Esophagus squamous epithelium (tissue), 5 donors: ENCODE measurements at regions not wholly inside any gene's neighbourhood (a gene's known extent, or its start where the extent isn't known, plus 50 kb on each side); places are given as distances from the start of the nearest gene placed in this dataset.

Experiments
- DNase-seq: peaks from one replicate; lab custom pipeline; 2025; lab: John Stamatoyannopoulos, UW
- H3K27ac ChIP-seq, 4 donors: fragments of 200-600 bp; sonication (generic); one replicate each; pipeline ENCODE4 v1.5.1; 2016 to 2019; ENCODE audit warnings: mild to moderate bottlenecking in 1 of 4
- H3K27me3 ChIP-seq, 4 donors: fragments of 200-600 bp; sonication (generic); 1 replicate in 3 of 4; 2 replicates in 1 of 4; pipeline versions ENCODE4 v1.5.1 to v1.6.0; 2017 to 2021; ENCODE audit warnings: antibody characterized with exemption in 1 of 4
- H3K36me3 ChIP-seq, 3 donors: fragments of 200-600 bp; sonication (generic); one replicate each; pipeline ENCODE4 v1.5.1; 2016 to 2019
- H3K4me1 ChIP-seq, 3 donors: fragments of 200-600 bp; sonication (generic); one replicate each; pipeline ENCODE4 v1.5.1; 2017 to 2019
- H3K4me3 ChIP-seq, 4 donors: fragments of 200-600 bp; sonication (generic); 1 replicate in 3 of 4; 2 replicates in 1 of 4; pipeline ENCODE4 v1.5.1; 2016 to 2019; ENCODE audit warnings: mild to moderate bottlenecking in 2 of 4, moderate library complexity in 1 of 4
- H3K9me3 ChIP-seq, 3 donors: fragments of 200-600 bp; sonication (generic); one replicate each; pipeline ENCODE4 v1.5.1; 2016 to 2019
- CTCF ChIP-seq, 6 experiments: fragments of 450-650 bp in 4 of 6; fragments of 200-600 bp in 2 of 6; sonication (generic) in 2 of 6; IDR thresholded peaks; one replicate each; pipeline ENCODE4 v1.5.1; 2016 to 2019; ENCODE audit warnings: antibody characterized with exemption in 6 of 6, mild to moderate bottlenecking in 4 of 6, moderate library complexity in 4 of 6
- POLR2A ChIP-seq, 4 donors: fragments of 450-650 bp; IDR thresholded peaks; one replicate each; pipeline ENCODE4 v1.6.1; 2017; ENCODE audit warnings: antibody characterized with exemption in 4 of 4, mild to moderate bottlenecking in 4 of 4, moderate library complexity in 3 of 4
- WGBS, 2 donors: methylation state at CpG; one replicate each; pipeline ENCODE4 v1.1.5; 2018; 5-methylcytosine and 5-hydroxymethylcytosine counted together
- intact Hi-C: fragments of 100-400 bp; cut with DNase I; formaldehyde crosslinking; loops from one replicate; pipeline ENCODE4 v1.15.0; 2022
- donor health status: DM: yes; HTN: yes; CAD: no.

DNA sequence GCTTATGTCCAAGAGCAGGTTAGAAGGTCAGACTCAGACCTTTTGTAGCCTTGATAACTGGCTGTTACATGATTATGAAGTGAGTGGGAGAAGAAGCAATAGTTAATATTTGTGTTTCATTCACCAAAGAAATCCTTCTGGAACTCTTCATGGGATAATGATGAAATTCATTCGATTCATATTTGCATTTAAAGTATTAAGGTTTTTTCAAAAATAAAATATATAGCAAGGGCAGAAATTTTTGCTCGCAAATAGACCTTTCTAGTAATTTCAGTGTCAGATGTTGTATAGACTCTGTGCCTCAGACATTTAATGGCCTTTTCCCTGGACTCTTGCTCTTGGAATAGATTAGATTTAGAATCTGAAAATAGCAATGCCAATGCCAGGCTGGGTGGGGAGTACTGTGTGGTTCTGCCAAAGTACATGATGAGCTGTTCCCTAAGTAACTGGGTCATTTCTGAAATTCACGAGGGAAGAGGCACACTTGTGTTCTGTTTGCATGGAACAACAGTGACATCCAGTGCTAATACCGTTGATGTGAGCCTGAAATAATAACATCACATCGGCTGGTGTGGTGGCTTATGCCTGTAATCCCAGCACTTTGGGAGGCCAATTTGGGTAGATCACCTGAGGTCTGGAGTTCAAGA, 119.2 kb downstream of the MBL2 start:
- Histone ChIP-seq H3K9me3 (no peaks in the 10 kb centered on the region), H3K36me3 (no peaks in the 10 kb centered on the region), H3K27ac (no peak overlapping the region), H3K4me3 (no peak overlapping the region), H3K4me1 (no peaks in the 10 kb centered on the region), H3K27me3 (no peaks in the 10 kb centered on the region)
- intact Hi-C loops: no loop called here
- WGBS, 2 donors: 55% methylated on average over 4 to 5 of the region's 5 CpGs
- no peak for DNase-seq
- TF ChIP-seq CTCF (IDR thresholded peaks at IDR 0.05) (no peak), POLR2A (IDR thresholded peaks at IDR 0.05) (no peak)

DNA sequence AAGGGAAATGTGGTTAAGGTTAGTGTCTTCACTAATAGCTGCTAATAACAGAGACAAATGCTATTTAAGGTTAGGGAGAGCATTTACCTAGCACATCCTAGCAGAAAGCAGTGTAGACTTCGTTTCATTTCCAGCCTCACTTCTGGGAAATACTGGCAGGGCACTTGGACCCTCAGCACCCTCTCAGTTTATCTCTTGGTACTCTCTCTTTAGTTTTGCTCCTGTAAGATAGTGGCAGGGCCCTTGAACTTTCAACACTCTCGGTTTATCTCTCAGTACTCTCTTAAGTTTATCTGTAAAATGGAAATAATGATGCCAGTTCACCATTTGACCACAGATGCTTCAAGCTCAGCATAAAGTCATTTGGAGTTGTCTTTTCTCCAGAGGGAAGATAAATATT, 118.4 kb downstream of the MBL2 start:
- WGBS, 2 donors: 45 to 58% methylated on average over 2 of the region's 2 CpGs
- Histone ChIP-seq H3K27ac (no peak overlapping the region), H3K36me3 (no peaks in the 10 kb centered on the region), H3K4me3 (no peak overlapping the region), H3K4me1 (no peaks in the 10 kb centered on the region), H3K27me3 (no peaks in the 10 kb centered on the region), H3K9me3 (no peaks in the 10 kb centered on the region)
- TF ChIP-seq POLR2A (IDR thresholded peaks at IDR 0.05) (no peak), CTCF (IDR thresholded peaks at IDR 0.05) (no peak)
- intact Hi-C loops: no loop called here
- DNase-seq: no peak

DNA sequence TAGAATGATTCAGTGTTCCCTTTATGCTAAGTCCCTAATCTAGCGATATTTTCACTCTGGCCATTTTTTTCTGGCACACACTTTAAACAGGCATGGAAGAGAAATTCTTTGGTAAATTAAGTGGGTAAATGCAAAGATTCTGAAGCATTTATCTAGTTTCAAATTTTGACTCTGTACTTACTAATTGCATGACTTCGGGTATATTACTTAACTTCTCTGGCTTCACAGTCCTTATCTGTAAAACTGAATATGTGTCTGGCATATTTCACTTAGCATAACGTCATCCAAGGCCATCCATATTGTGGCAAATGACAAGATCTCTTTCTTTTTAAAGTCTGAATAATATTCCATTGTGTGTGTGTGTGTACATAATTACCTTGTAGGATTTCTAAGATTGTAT, 114.5 kb downstream of the MBL2 start:
- no peak overlapping the region for H3K27ac ChIP-seq
- no peaks in the 10 kb centered on the region for H3K36me3 ChIP-seq
- no peaks in the 10 kb centered on the region for H3K4me1 ChIP-seq
- no peaks in the 10 kb centered on the region for H3K27me3 ChIP-seq
- no peaks in the 10 kb centered on the region for H3K9me3 ChIP-seq
- H3K4me3 ChIP-seq: no peak overlapping the region
- WGBS, 2 donors: 60 to 64% methylated on average over 3 of the region's 3 CpGs
- DNase-seq: no peak
- TF ChIP-seq CTCF (IDR thresholded peaks at IDR 0.05) (no peak), POLR2A (IDR thresholded peaks at IDR 0.05) (no peak)
- intact Hi-C loops: no loop called here

GRCh38 chr10:52659085-52659484, 113.5 kb downstream of the MBL2 start:
- Histone ChIP-seq H3K4me1 (no peaks in the 10 kb centered on the region), H3K27me3 (no peaks in the 10 kb centered on the region), H3K36me3 (no peaks in the 10 kb centered on the region), H3K4me3 (no peak overlapping the region), H3K27ac (no peak overlapping the region), H3K9me3 (no peaks in the 10 kb centered on the region)
- no peak for DNase-seq
- intact Hi-C loops: no loop called here
- TF ChIP-seq CTCF (IDR thresholded peaks at IDR 0.05): no peak
- TF ChIP-seq POLR2A (IDR thresholded peaks at IDR 0.05): no peak
- WGBS, 2 donors: 50 to 57% methylated on average over 1 of the region's 1 CpG

- intact Hi-C loops: no loop called here
- Histone ChIP-seq H3K4me1 (no peaks in the 10 kb centered on the region), H3K27ac (no peak overlapping the region), H3K36me3 (no peaks in the 10 kb centered on the region), H3K9me3 (peaks cover 0 to 5% (median 0%) of the 10 kb centered on the region in 3 donors), H3K27me3 (no peaks in the 10 kb centered on the region), H3K4me3 (no peak overlapping the region)
- DNase-seq: no peak
- 26 to 29% methylated on average over 1 of the region's 1 CpG for WGBS, 2 donors
- TF ChIP-seq CTCF (IDR thresholded peaks at IDR 0.05) (no peak), POLR2A (IDR thresholded peaks at IDR 0.05) (no peak)
Measured at GRCh38 chr10:52662256-52662655, 110.3 kb downstream of the MBL2 start.
